ENCODE measurements at regions not wholly inside any gene's neighbourhood (a gene's known extent, or its start where the extent isn't known, plus 50 kb on each side); places are given as distances from the start of the nearest gene placed in this dataset.

DNA sequence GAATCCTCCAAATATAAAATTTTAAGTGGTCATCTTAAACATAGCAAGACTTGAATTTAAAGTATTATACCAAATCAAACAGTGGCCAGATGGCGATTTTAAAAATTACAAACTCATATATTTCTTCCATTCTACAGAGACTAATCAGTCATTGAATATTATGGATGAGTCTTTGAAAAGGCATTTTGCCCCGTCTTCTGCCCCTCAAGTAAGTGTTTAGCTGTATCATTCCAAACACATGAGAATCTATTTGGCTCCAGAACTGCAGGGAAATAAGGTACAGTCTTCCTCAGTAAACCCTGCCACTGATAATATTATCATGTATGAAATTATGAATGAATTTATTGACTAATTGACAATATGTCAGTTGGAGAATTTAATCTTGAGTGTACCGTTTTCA lies 191.0 kb downstream of the SLC7A11 start:
- TF ChIP-seq POLR2AphosphoS5 (IDR thresholded peaks at IDR 0.05; ENCODE audit: low read depth, low read length) (no peak), POLR2A (IDR thresholded peaks at IDR 0.05; ENCODE audit: low read depth, low read length) (no peak), SPI1 (IDR thresholded peaks at IDR 0.05; ENCODE audit: low read depth, low read length) (no peak), POU2F2 (IDR thresholded peaks at IDR 0.05; ENCODE audit: low read depth, low read length) (no peak), TAF1 (IDR thresholded peaks at IDR 0.05; ENCODE audit: low read depth, low read length) (no peak), PAX5 (IDR thresholded peaks at IDR 0.05; ENCODE audit: insufficient read depth, low read length, severe bottlenecking) (no peak)

Data from GM12891 (cell line).